ENCODE measurements at regions not wholly inside any gene's neighbourhood (a gene's known extent, or its start where the extent isn't known, plus 50 kb on each side); places are given as distances from the start of the nearest gene placed in this dataset.

GRCh38 chr3:117297065-117297464 is 587.5 kb downstream of the TUSC7 start:
- Histone ChIP-seq H3K27ac (ENCODE audit: low read length) (no peak overlapping the region), H3K9ac (ENCODE audit: low read length) (no peak overlapping the region), H3K4me3 (ENCODE audit: low read length) (no peak overlapping the region), H3K9me3 (ENCODE audit: control insufficient read depth, low read depth, low read length) (no peaks in the 10 kb centered on the region), H3K4me1 (ENCODE audit: control insufficient read depth, low read depth, low read length) (peaks cover 3% of the 10 kb centered on the region), H3K27me3 (ENCODE audit: control insufficient read depth, insufficient read depth, low read length) (no peaks in the 10 kb centered on the region), H3K36me3 (ENCODE audit: control insufficient read depth, low read depth, low read length) (no peaks in the 10 kb centered on the region)

DNA sequence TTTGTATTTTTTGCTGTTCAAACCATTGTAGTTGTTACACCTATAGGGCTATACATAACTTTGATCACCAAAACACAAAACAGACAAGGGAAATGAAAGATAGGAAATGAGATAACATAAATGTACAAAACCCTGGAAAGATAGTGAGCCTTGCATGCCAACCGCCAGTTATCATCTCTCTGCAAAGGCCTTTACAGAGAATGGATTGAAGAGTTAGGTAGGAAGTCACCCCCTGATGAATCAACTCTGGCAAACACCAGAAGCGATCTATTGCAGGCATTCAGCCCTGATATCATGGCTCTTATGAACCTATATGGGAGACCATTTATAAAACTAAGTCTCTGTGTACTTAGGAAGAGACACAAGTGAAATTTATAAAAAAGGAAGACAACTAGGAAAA is 588.0 kb downstream of the TUSC7 start:
- no peak overlapping the region for H3K4me3 ChIP-seq (ENCODE audit: low read length)
- no peak overlapping the region for H3K9ac ChIP-seq (ENCODE audit: low read length)
- H3K27ac ChIP-seq (ENCODE audit: low read length), result no peak overlapping the region
- H3K4me1 ChIP-seq (ENCODE audit: control insufficient read depth, low read depth, low read length), result no peaks in the 10 kb centered on the region
- no peaks in the 10 kb centered on the region for H3K27me3 ChIP-seq (ENCODE audit: control insufficient read depth, insufficient read depth, low read length)
- no peaks in the 10 kb centered on the region for H3K9me3 ChIP-seq (ENCODE audit: control insufficient read depth, low read depth, low read length)
- no peaks in the 10 kb centered on the region for H3K36me3 ChIP-seq (ENCODE audit: control insufficient read depth, low read depth, low read length)

- H3K4me1 ChIP-seq (ENCODE audit: control insufficient read depth, low read depth, low read length), result no peaks in the 10 kb centered on the region
- no peaks in the 10 kb centered on the region for H3K27me3 ChIP-seq (ENCODE audit: control insufficient read depth, insufficient read depth, low read length)
- no peaks in the 10 kb centered on the region for H3K9me3 ChIP-seq (ENCODE audit: control insufficient read depth, low read depth, low read length)
- no peak overlapping the region for H3K27ac ChIP-seq (ENCODE audit: low read length)
- H3K36me3 ChIP-seq (ENCODE audit: control insufficient read depth, low read depth, low read length), result no peaks in the 10 kb centered on the region
- no peak overlapping the region for H3K9ac ChIP-seq (ENCODE audit: low read length)
- no peak overlapping the region for H3K4me3 ChIP-seq (ENCODE audit: low read length)
Measured at GRCh38 chr3:117298273-117298672, 588.7 kb downstream of the TUSC7 start.

DNA sequence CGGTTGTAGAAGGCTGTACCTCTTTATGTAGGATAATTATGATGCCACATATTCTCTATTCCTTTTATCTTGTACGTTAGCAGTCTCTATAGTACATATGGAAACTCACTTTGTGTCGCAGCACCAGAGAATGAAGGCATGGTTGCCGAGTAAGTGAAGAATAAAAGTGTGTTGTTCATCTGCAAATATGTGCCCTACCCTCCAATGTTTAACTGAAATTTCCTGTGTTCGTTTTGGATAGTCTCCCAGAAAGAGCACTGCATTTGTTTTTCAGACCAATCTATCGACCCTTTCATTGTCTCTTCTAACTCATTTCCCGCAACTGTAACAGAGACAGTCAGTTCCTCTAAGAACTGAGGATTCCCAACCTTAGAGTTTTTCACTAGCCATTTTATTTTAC is 592.8 kb downstream of the TUSC7 start:
- no peak overlapping the region for H3K27ac ChIP-seq (ENCODE audit: low read length)
- no peaks in the 10 kb centered on the region for H3K36me3 ChIP-seq (ENCODE audit: control insufficient read depth, low read depth, low read length)
- H3K4me3 ChIP-seq (ENCODE audit: low read length), result no peak overlapping the region

GRCh38 chr3:117303443-117303842 is 593.9 kb downstream of the TUSC7 start:
- Histone ChIP-seq H3K27ac (ENCODE audit: low read length) (no peak overlapping the region), H3K4me1 (ENCODE audit: control insufficient read depth, low read depth, low read length) (no peaks in the 10 kb centered on the region), H3K9ac (ENCODE audit: low read length) (no peak overlapping the region), H3K4me3 (ENCODE audit: low read length) (no peak overlapping the region), H3K27me3 (ENCODE audit: control insufficient read depth, insufficient read depth, low read length) (no peaks in the 10 kb centered on the region), H3K9me3 (ENCODE audit: control insufficient read depth, low read depth, low read length) (no peaks in the 10 kb centered on the region), H3K36me3 (ENCODE audit: control insufficient read depth, low read depth, low read length) (no peaks in the 10 kb centered on the region)

More for the DNA sequence above, 592.8 kb downstream of the TUSC7 start:
- Histone ChIP-seq H3K9me3 (ENCODE audit: control insufficient read depth, low read depth, low read length) (no peaks in the 10 kb centered on the region), H3K9ac (ENCODE audit: low read length) (no peak overlapping the region), H3K27me3 (ENCODE audit: control insufficient read depth, insufficient read depth, low read length) (no peaks in the 10 kb centered on the region), H3K4me1 (ENCODE audit: control insufficient read depth, low read depth, low read length) (no peaks in the 10 kb centered on the region)

- Histone ChIP-seq H3K27ac (ENCODE audit: low read length) (no peak overlapping the region), H3K4me3 (ENCODE audit: low read length) (no peak overlapping the region), H3K36me3 (ENCODE audit: control insufficient read depth, low read depth, low read length) (no peaks in the 10 kb centered on the region), H3K9me3 (ENCODE audit: control insufficient read depth, low read depth, low read length) (no peaks in the 10 kb centered on the region), H3K9ac (ENCODE audit: low read length) (no peak overlapping the region), H3K27me3 (ENCODE audit: control insufficient read depth, insufficient read depth, low read length) (no peaks in the 10 kb centered on the region), H3K4me1 (ENCODE audit: control insufficient read depth, low read depth, low read length) (no peaks in the 10 kb centered on the region)
Measured at GRCh38 chr3:117304681-117305080, 595.1 kb downstream of the TUSC7 start.

DNA sequence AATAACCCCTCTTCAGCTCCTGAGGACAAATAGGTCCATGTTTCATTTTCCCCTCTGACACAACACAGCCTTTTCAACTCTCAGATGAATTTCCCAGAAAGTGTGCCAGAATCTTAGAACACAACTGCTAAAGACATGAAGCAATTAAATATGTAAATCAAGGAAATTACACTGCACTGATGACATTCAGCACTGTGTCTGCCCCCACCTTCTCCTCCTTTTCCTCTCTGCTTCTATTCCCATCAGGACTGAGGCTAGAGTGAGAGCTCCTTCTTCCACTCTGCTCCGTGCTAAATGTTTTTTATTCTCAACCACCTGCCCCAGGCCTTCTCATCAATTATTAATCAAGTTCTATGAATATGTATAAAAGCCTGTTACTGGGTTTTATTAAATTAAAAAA is 596.1 kb downstream of the TUSC7 start:
- Histone ChIP-seq H3K36me3 (ENCODE audit: control insufficient read depth, low read depth, low read length) (no peaks in the 10 kb centered on the region), H3K9ac (ENCODE audit: low read length) (no peak overlapping the region), H3K27ac (ENCODE audit: low read length) (no peak overlapping the region), H3K9me3 (ENCODE audit: control insufficient read depth, low read depth, low read length) (no peaks in the 10 kb centered on the region), H3K4me1 (ENCODE audit: control insufficient read depth, low read depth, low read length) (no peaks in the 10 kb centered on the region), H3K4me3 (ENCODE audit: low read length) (no peak overlapping the region), H3K27me3 (ENCODE audit: control insufficient read depth, insufficient read depth, low read length) (no peaks in the 10 kb centered on the region)

DNA sequence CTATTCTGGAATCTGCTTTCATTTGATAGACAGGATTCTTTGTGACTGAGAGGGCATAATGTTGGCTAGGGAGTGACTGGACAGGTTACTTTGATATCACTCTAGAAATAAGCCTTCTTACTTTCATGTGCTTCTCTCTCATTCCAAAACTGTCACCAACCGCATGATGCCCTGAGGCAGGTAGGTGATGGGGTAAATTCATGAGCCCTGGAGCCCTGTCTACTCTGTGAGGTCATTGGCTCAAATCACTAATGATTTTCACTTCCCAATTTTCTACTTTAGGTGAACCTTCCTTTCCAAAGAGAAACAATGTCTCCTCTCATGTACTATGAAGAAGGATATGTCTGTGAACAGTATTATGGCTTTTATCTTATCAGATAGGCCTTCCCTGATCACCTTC is 596.7 kb downstream of the TUSC7 start:
- H3K4me3 ChIP-seq (ENCODE audit: low read length), result no peak overlapping the region
- H3K4me1 ChIP-seq (ENCODE audit: control insufficient read depth, low read depth, low read length), result no peaks in the 10 kb centered on the region
- H3K9ac ChIP-seq (ENCODE audit: low read length), result no peak overlapping the region
- no peaks in the 10 kb centered on the region for H3K9me3 ChIP-seq (ENCODE audit: control insufficient read depth, low read depth, low read length)
- H3K27ac ChIP-seq (ENCODE audit: low read length), result no peak overlapping the region
- H3K27me3 ChIP-seq (ENCODE audit: control insufficient read depth, insufficient read depth, low read length), result no peaks in the 10 kb centered on the region
- H3K36me3 ChIP-seq (ENCODE audit: control insufficient read depth, low read depth, low read length), result no peaks in the 10 kb centered on the region

DNA sequence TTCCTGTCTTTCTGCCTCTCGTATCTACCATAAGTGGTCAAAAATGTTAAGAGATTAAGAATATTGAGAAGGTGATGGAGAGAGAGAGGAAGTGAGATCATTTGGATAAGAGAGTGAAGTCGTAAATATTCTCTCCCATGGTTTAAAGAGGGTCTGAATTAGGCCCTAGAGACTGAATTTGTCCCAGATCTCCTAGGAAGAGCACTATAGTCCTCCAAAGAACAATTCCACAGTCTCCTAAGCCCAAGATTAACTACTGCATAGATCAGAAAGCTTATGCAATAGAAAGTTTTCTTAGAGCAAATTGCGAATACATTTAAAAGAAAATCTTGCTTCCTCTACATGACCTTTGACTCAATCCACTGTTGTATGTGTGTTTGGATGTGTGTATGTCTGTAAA is 598.8 kb downstream of the TUSC7 start:
- no peak overlapping the region for H3K4me3 ChIP-seq (ENCODE audit: low read length)
- no peak overlapping the region for H3K27ac ChIP-seq (ENCODE audit: low read length)
- H3K27me3 ChIP-seq (ENCODE audit: control insufficient read depth, insufficient read depth, low read length), result no peaks in the 10 kb centered on the region
- no peaks in the 10 kb centered on the region for H3K9me3 ChIP-seq (ENCODE audit: control insufficient read depth, low read depth, low read length)
- H3K36me3 ChIP-seq (ENCODE audit: control insufficient read depth, low read depth, low read length), result no peaks in the 10 kb centered on the region
- H3K4me1 ChIP-seq (ENCODE audit: control insufficient read depth, low read depth, low read length), result no peaks in the 10 kb centered on the region
- H3K9ac ChIP-seq (ENCODE audit: low read length), result no peak overlapping the region

GRCh38 chr3:117308756-117309155 is 599.2 kb downstream of the TUSC7 start:
- H3K4me3 ChIP-seq (ENCODE audit: low read length), result no peak overlapping the region
- H3K27ac ChIP-seq (ENCODE audit: low read length), result no peak overlapping the region
- H3K4me1 ChIP-seq (ENCODE audit: control insufficient read depth, low read depth, low read length), result no peaks in the 10 kb centered on the region
- H3K36me3 ChIP-seq (ENCODE audit: control insufficient read depth, low read depth, low read length), result no peaks in the 10 kb centered on the region
- no peaks in the 10 kb centered on the region for H3K9me3 ChIP-seq (ENCODE audit: control insufficient read depth, low read depth, low read length)
- H3K27me3 ChIP-seq (ENCODE audit: control insufficient read depth, insufficient read depth, low read length), result no peaks in the 10 kb centered on the region
- H3K9ac ChIP-seq (ENCODE audit: low read length), result no peak overlapping the region

DNA sequence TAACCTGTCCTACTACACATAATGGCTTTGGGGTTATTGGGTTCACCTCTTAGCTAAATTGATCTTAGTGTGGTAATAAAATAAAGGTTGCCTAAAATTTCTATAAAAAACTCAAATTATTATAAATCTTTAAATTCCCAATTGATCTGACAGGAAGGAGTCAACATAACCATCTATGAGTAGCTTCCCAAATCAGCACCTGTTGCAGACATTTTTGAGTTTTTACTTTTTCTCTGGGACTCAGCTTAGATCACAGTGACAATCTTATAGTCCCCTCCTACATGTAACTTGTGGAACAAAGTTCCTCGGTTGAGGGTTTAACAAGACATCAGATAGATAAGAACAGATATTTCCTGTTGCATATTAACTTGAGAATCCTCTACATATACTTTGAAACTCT is 601.0 kb downstream of the TUSC7 start:
- no peak overlapping the region for H3K4me3 ChIP-seq (ENCODE audit: low read length)
- no peaks in the 10 kb centered on the region for H3K4me1 ChIP-seq (ENCODE audit: control insufficient read depth, low read depth, low read length)
- H3K27me3 ChIP-seq (ENCODE audit: control insufficient read depth, insufficient read depth, low read length), result no peaks in the 10 kb centered on the region
- H3K36me3 ChIP-seq (ENCODE audit: control insufficient read depth, low read depth, low read length), result no peaks in the 10 kb centered on the region
- H3K27ac ChIP-seq (ENCODE audit: low read length), result no peak overlapping the region
- no peaks in the 10 kb centered on the region for H3K9me3 ChIP-seq (ENCODE audit: control insufficient read depth, low read depth, low read length)
- H3K9ac ChIP-seq (ENCODE audit: low read length), result no peak overlapping the region

GRCh38 chr3:117314441-117315150 is 605.0 kb downstream of the TUSC7 start:
- Histone ChIP-seq H3K27me3 (ENCODE audit: control insufficient read depth, insufficient read depth, low read length) (no peaks in the 10 kb centered on the region), H3K9ac (ENCODE audit: low read length) (no peak overlapping the region), H3K9me3 (ENCODE audit: control insufficient read depth, low read depth, low read length) (no peaks in the 10 kb centered on the region), H3K36me3 (ENCODE audit: control insufficient read depth, low read depth, low read length) (no peaks in the 10 kb centered on the region), H3K27ac (ENCODE audit: low read length) (no peak overlapping the region), H3K4me3 (ENCODE audit: low read length) (no peak overlapping the region), H3K4me1 (ENCODE audit: control insufficient read depth, low read depth, low read length) (no peaks in the 10 kb centered on the region)

Measured in iPS-18a (cell line).